ENCODE measurements at regions not wholly inside any gene's neighbourhood (a gene's known extent, or its start where the extent isn't known, plus 50 kb on each side); places are given as distances from the start of the nearest gene placed in this dataset.

DNA sequence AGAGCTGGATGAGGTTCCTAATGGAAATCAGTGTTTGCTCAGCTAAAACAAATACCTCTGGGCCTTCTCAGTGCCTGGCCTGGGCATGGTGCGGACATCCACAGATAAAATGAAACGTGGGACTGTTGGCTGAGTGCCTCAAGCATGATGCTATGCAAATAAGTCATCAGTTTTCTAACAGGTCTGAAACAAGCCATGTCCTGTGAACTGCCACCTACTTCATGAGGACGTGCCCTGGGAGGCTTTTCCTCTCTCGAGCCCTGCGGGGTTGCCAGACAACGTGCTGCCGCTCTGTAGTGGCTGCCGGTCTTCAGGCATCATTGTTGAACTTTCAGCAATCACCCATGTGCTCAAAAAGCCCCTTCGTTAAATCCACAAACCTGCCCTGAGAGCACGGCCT lies 240.4 kb upstream of the IRX2 start:
- Histone ChIP-seq H3K4me2 (ENCODE audit: low read length) (no peak overlapping the region), H3K9ac (ENCODE audit: low read length) (no peak overlapping the region), H3K36me3 (ENCODE audit: low read depth, low read length) (no peaks in the 10 kb centered on the region), H3K4me1 (ENCODE audit: insufficient read depth, low read length) (no peaks in the 10 kb centered on the region), H3K27ac (ENCODE audit: low read length) (no peak overlapping the region), H3K27me3 (ENCODE audit: low read length) (no peaks in the 10 kb centered on the region), H3K9me3 (ENCODE audit: low read length) (no peaks in the 10 kb centered on the region), H4K20me1 (ENCODE audit: low read length) (no peaks in the 10 kb centered on the region), H3K79me2 (ENCODE audit: low read length) (no peaks in the 10 kb centered on the region), H3K4me3 (ENCODE audit: low read length) (no peak overlapping the region), H3F3A (ENCODE audit: low read length, unreplicated experiment) (no peaks in the 10 kb centered on the region), H2AFZ (ENCODE audit: low read length) (no peak overlapping the region), H3K9me2 (replicated peaks; ENCODE audit: low read length) (no peaks in the 10 kb centered on the region)
- BruUV-seq (replicated peaks): no TSS peak
- ChIA-PET POLR2A (ENCODE audit: unreplicated experiment) (no interaction called here), CTCF (no interaction called here)
- no peak for ATAC-seq
- TF ChIP-seq CTCF (conservative IDR thresholded peaks at IDR 0.05; ENCODE audit: low read depth, low read length): no peak
- no peak for TF ChIP-seq EZH2phosphoT487 (IDR thresholded peaks at IDR 0.05; ENCODE audit: borderline replicate concordance, low read length)
- TF ChIP-seq EZH2 (IDR thresholded peaks at IDR 0.05; ENCODE audit: low read length, unreplicated experiment): no peak
- no peak for DNase-seq
- intact Hi-C loops (cut with micrococcal nuclease): no loop called here

- H3K27ac ChIP-seq (ENCODE audit: low read length): no peak overlapping the region
- no peaks in the 10 kb centered on the region for H3F3A ChIP-seq (ENCODE audit: low read length, unreplicated experiment)
- ChIA-PET CTCF (no interaction called here), POLR2A (ENCODE audit: unreplicated experiment) (no interaction called here)
- no peaks in the 10 kb centered on the region for H3K4me1 ChIP-seq (ENCODE audit: insufficient read depth, low read length)
- no peaks in the 10 kb centered on the region for H3K9me2 ChIP-seq (replicated peaks; ENCODE audit: low read length)
- H3K36me3 ChIP-seq (ENCODE audit: low read depth, low read length): no peaks in the 10 kb centered on the region
- H3K4me3 ChIP-seq (ENCODE audit: low read length): no peak overlapping the region
- H3K27me3 ChIP-seq (ENCODE audit: low read length): no peaks in the 10 kb centered on the region
- H4K20me1 ChIP-seq (ENCODE audit: low read length): no peaks in the 10 kb centered on the region
- H2AFZ ChIP-seq (ENCODE audit: low read length): no peak overlapping the region
- no peaks in the 10 kb centered on the region for H3K79me2 ChIP-seq (ENCODE audit: low read length)
- H3K9ac ChIP-seq (ENCODE audit: low read length): no peak overlapping the region
- intact Hi-C loops (cut with micrococcal nuclease): no loop called here
- no peak for ATAC-seq
- TF ChIP-seq CTCF (conservative IDR thresholded peaks at IDR 0.05; ENCODE audit: low read depth, low read length): no peak
- TF ChIP-seq EZH2phosphoT487 (IDR thresholded peaks at IDR 0.05; ENCODE audit: borderline replicate concordance, low read length): no peak
- TF ChIP-seq EZH2 (IDR thresholded peaks at IDR 0.05; ENCODE audit: low read length, unreplicated experiment): no peak
- no peak overlapping the region for H3K4me2 ChIP-seq (ENCODE audit: low read length)
- H3K9me3 ChIP-seq (ENCODE audit: low read length): no peaks in the 10 kb centered on the region
- DNase-seq: no peak
- no TSS peak for BruUV-seq (replicated peaks)
Observed at GRCh38 chr5:2989517-2989916, 238.0 kb upstream of the IRX2 start.

GRCh38 chr5:2986301-2986700 lies 234.8 kb upstream of the IRX2 start:
- no peaks in the 10 kb centered on the region for H4K20me1 ChIP-seq (ENCODE audit: low read length)
- intact Hi-C loops (cut with micrococcal nuclease): no loop called here
- no peak overlapping the region for H3K9ac ChIP-seq (ENCODE audit: low read length)
- no peak for DNase-seq
- H3F3A ChIP-seq (ENCODE audit: low read length, unreplicated experiment): no peaks in the 10 kb centered on the region
- POLR2A ChIA-PET (ENCODE audit: unreplicated experiment): no interaction called here
- no peak overlapping the region for H3K4me3 ChIP-seq (ENCODE audit: low read length)
- no peaks in the 10 kb centered on the region for H3K27me3 ChIP-seq (ENCODE audit: low read length)
- no peaks in the 10 kb centered on the region for H3K4me1 ChIP-seq (ENCODE audit: insufficient read depth, low read length)
- no peak for ATAC-seq
- H2AFZ ChIP-seq (ENCODE audit: low read length): no peak overlapping the region
- TF ChIP-seq EZH2phosphoT487 (IDR thresholded peaks at IDR 0.05; ENCODE audit: borderline replicate concordance, low read length): no peak
- CTCF ChIA-PET: no interaction called here
- H3K9me2 ChIP-seq (replicated peaks; ENCODE audit: low read length): no peaks in the 10 kb centered on the region
- no peaks in the 10 kb centered on the region for H3K36me3 ChIP-seq (ENCODE audit: low read depth, low read length)
- H3K79me2 ChIP-seq (ENCODE audit: low read length): no peaks in the 10 kb centered on the region
- no TSS peak for BruUV-seq (replicated peaks)
- no peak overlapping the region for H3K27ac ChIP-seq (ENCODE audit: low read length)
- no peak overlapping the region for H3K4me2 ChIP-seq (ENCODE audit: low read length)
- no peaks in the 10 kb centered on the region; the same call in 1 of the 2 replicates for H3K9me3 ChIP-seq (ENCODE audit: low read length)
